Natural killer cell (primary cell): ENCODE measurements at regions not wholly inside any gene's neighbourhood (a gene's known extent, or its start where the extent isn't known, plus 50 kb on each side); places are given as distances from the start of the nearest gene placed in this dataset.

Source experiments
- ATAC-seq, 3 donors: fragments of 150-1000 bp in 2 of 3; fragments of 200-7000 bp in 1 of 3; cut with Tn5 transposase; 1 replicate in 1 of 3; 2 replicates in 2 of 3; pipeline ENCODE4 v1.10.0; 2021; ENCODE audit warnings: mild to moderate bottlenecking in 2 of 3, moderate library complexity in 2 of 3
- DNase-seq, 2 donors: peaks; one replicate each; pipeline versions ENCODE4 v3.0.0 to v3.0.0-alpha.2; 2013 to 2021; ENCODE audit warnings: mixed read lengths in 1 of 2
- H3K27ac ChIP-seq: one replicate; pipeline ENCODE4 v1.5.1; 2013; ENCODE audit warnings: mild to moderate bottlenecking, low read length
- H3K27me3 ChIP-seq: one replicate; pipeline ENCODE4 v1.6.1; 2013; ENCODE audit warnings: low read length; ENCODE audit not compliant: control insufficient read depth, insufficient read depth
- H3K36me3 ChIP-seq: one replicate; pipeline ENCODE4 v1.6.1; 2013; ENCODE audit warnings: low read length; ENCODE audit not compliant: control insufficient read depth, insufficient read depth
- H3K4me1 ChIP-seq: one replicate; pipeline ENCODE4 v1.6.1; 2013; ENCODE audit warnings: low read length; ENCODE audit not compliant: control insufficient read depth, insufficient read depth
- H3K4me3 ChIP-seq: one replicate; pipeline ENCODE4 v1.5.1; 2013; ENCODE audit warnings: low read length
- H3K9me3 ChIP-seq: one replicate; pipeline ENCODE4 v1.6.1; 2013; ENCODE audit warnings: low read length; ENCODE audit not compliant: control insufficient read depth, insufficient read depth
- H3K27ac Mint-ChIP-seq, 2 donors: one replicate each; pipeline ENCODE4 v1.8.0; 2022; ENCODE audit warnings: mild to moderate bottlenecking in 2 of 2, mixed read lengths in 2 of 2, moderate library complexity in 1 of 2
- H3K27me3 Mint-ChIP-seq, 2 donors: one replicate each; pipeline ENCODE4 v1.8.0; 2022; ENCODE audit warnings: low read depth in 2 of 2, mixed read lengths in 2 of 2
- H3K36me3 Mint-ChIP-seq: one replicate; pipeline ENCODE4 v1.8.0; 2022; ENCODE audit warnings: mixed read lengths
- H3K4me1 Mint-ChIP-seq, 2 donors: one replicate each; pipeline ENCODE4 v1.8.0; 2022; ENCODE audit warnings: mixed read lengths in 2 of 2
- H3K4me3 Mint-ChIP-seq: one replicate; pipeline ENCODE4 v1.8.0; 2022; ENCODE audit warnings: mild to moderate bottlenecking, moderate library complexity, mixed read lengths
- H3K9me3 Mint-ChIP-seq, 2 donors: one replicate each; pipeline ENCODE4 v1.8.0; 2022; ENCODE audit warnings: mixed read lengths in 2 of 2
- WGBS: methylation state at CpG from one replicate; pipeline ENCODE4 v1.1.7; 2013; ENCODE audit warnings: missing lambda C conversion rate; ENCODE audit not compliant: insufficient coverage; 5-methylcytosine and 5-hydroxymethylcytosine counted together
- intact Hi-C: fragments of 100-400 bp; cut with micrococcal nuclease; formaldehyde crosslinking; loops from one replicate; pipeline ENCODE4 v1.14.2; 2022
- TF ChIP-seq, protein P1 (sequence below): fragments of 200-600 bp; IDR thresholded peaks from one replicate; pipeline ENCODE4 v1.8.0; 2022; ENCODE audit warnings: antibody characterized with exemption

- 88% methylated on average over 3 of the region's 3 CpGs for WGBS
- Mint-ChIP-seq H3K36me3 (no peaks in the 10 kb centered on the region), H3K4me3 (no peak overlapping the region), H3K9me3 (peaks cover 2 to 8% of the 10 kb centered on the region in 2 donors), H3K27ac (no peak overlapping the region), H3K27me3 (no peaks in the 10 kb centered on the region), H3K4me1 (peaks cover 0 to under 1% of the 10 kb centered on the region in 2 donors)
- DNase-seq (no peak), ATAC-seq (no peak)
- Histone ChIP-seq H3K9me3 (no peaks in the 10 kb centered on the region), H3K36me3 (no peaks in the 10 kb centered on the region), H3K4me1 (no peaks in the 10 kb centered on the region), H3K27ac (no peak overlapping the region), H3K4me3 (no peak overlapping the region), H3K27me3 (no peaks in the 10 kb centered on the region)
- TF ChIP-seq, protein P1, sequence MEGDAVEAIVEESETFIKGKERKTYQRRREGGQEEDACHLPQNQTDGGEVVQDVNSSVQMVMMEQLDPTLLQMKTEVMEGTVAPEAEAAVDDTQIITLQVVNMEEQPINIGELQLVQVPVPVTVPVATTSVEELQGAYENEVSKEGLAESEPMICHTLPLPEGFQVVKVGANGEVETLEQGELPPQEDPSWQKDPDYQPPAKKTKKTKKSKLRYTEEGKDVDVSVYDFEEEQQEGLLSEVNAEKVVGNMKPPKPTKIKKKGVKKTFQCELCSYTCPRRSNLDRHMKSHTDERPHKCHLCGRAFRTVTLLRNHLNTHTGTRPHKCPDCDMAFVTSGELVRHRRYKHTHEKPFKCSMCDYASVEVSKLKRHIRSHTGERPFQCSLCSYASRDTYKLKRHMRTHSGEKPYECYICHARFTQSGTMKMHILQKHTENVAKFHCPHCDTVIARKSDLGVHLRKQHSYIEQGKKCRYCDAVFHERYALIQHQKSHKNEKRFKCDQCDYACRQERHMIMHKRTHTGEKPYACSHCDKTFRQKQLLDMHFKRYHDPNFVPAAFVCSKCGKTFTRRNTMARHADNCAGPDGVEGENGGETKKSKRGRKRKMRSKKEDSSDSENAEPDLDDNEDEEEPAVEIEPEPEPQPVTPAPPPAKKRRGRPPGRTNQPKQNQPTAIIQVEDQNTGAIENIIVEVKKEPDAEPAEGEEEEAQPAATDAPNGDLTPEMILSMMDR = no peak
- intact Hi-C loops = no loop called here
Measured at GRCh38 chr7:80318081-80318480, 183.4 kb downstream of the GNAI1 start.

DNA sequence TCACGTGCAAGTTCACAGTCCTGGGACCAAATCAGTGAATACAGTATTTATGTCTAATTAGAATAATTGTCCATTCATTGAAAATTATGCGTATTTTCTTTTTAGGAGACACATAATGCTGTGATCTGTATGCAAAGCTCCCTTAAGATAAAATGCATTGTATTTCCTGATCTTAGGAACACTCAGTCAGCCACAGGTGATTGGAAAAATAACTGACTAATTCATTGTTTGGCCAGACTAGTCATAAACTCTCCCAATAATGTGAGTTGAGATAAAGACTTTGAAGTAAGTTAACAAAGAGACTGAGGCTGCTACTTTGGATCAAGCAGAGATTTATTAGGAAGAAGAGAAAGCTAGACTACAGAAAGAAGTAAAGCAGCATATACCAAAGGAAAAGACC, 182.2 kb downstream of the GNAI1 start:
- H3K9me3 ChIP-seq = no peaks in the 10 kb centered on the region
- Mint-ChIP-seq H3K9me3 (peaks cover 2 to 10% of the 10 kb centered on the region in 2 donors), H3K4me3 (no peak overlapping the region), H3K27ac (no peak overlapping the region), H3K36me3 (no peaks in the 10 kb centered on the region), H3K4me1 (peaks cover 0 to 6% of the 10 kb centered on the region in 2 donors), H3K27me3 (no peaks in the 10 kb centered on the region)
- WGBS = 80% methylated on average over 1 of the region's 2 CpGs
- TF ChIP-seq, protein P1 = no peak
- no peak for ATAC-seq
- no peak overlapping the region for H3K27ac ChIP-seq
- no peaks in the 10 kb centered on the region for H3K27me3 ChIP-seq
- no peaks in the 10 kb centered on the region for H3K4me1 ChIP-seq
- H3K4me3 ChIP-seq = no peak overlapping the region
- no peak for DNase-seq
- no peaks in the 10 kb centered on the region for H3K36me3 ChIP-seq
- intact Hi-C loops = no loop called here

- Mint-ChIP-seq H3K36me3 (no peaks in the 10 kb centered on the region), H3K4me3 (no peak overlapping the region), H3K27ac (no peak overlapping the region), H3K9me3 (peaks cover 4 to 10% of the 10 kb centered on the region in 2 donors), H3K4me1 (peaks cover 0 to 16% of the 10 kb centered on the region in 2 donors), H3K27me3 (no peaks in the 10 kb centered on the region)
- DNase-seq (no peak), ATAC-seq (no peak)
- WGBS = 96% methylated on average over 2 of the region's 3 CpGs
- TF ChIP-seq, protein P1 = no peak
- Histone ChIP-seq H3K36me3 (no peaks in the 10 kb centered on the region), H3K27ac (no peak overlapping the region), H3K27me3 (no peaks in the 10 kb centered on the region), H3K4me1 (no peaks in the 10 kb centered on the region), H3K4me3 (no peak overlapping the region), H3K9me3 (no peaks in the 10 kb centered on the region)
- intact Hi-C loops = no loop called here
Measured at GRCh38 chr7:80313716-80314115, 179.1 kb downstream of the GNAI1 start.

GRCh38 chr7:80313067-80313626, 178.5 kb downstream of the GNAI1 start:
- Mint-ChIP-seq H3K4me3 (no peak overlapping the region), H3K4me1 (peaks cover 0 to 16% of the 10 kb centered on the region in 2 donors), H3K36me3 (no peaks in the 10 kb centered on the region), H3K9me3 (peaks cover 4 to 10% of the 10 kb centered on the region in 2 donors), H3K27me3 (no peaks in the 10 kb centered on the region), H3K27ac (no peak overlapping the region)
- no peaks in the 10 kb centered on the region for H3K36me3 ChIP-seq
- H3K27me3 ChIP-seq = no peaks in the 10 kb centered on the region
- ATAC-seq (no peak), DNase-seq (no peak)
- 67% methylated on average over 4 of the region's 6 CpGs for WGBS
- TF ChIP-seq, protein P1 = no peak
- intact Hi-C loops = no loop called here
- no peaks in the 10 kb centered on the region for H3K4me1 ChIP-seq
- H3K9me3 ChIP-seq = no peaks in the 10 kb centered on the region
- H3K4me3 ChIP-seq = no peak overlapping the region
- H3K27ac ChIP-seq = no peak overlapping the region
